ENCODE measurements at regions not wholly inside any gene's neighbourhood (a gene's known extent, or its start where the extent isn't known, plus 50 kb on each side); places are given as distances from the start of the nearest gene placed in this dataset.
"Not testable (repeated sequence)": the region's sequence is repeated elsewhere in the genome, so short reads cannot be mapped to it uniquely, and the experiment has no call there.

DNA sequence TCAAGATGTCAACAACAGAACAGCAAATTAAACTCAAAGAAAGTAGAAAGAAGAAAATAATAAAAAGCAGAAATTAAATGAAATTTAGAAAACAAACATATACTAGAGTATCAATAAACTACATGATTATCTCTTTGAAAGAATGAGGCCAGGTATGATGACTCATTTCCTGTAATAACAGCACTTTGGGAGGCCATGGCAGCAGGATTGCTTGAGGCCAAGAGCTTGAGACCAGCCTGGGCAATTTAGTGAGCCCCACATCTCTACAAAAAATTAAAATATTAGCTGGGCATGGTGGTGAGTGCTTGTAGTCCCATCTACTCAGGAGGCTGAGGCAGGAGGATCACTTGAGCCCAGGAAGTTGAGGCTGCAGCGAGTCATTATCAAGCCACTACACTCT lies 232.5 kb downstream of the RAB11FIP4 start:
- DNase-seq, result no peak

DNA sequence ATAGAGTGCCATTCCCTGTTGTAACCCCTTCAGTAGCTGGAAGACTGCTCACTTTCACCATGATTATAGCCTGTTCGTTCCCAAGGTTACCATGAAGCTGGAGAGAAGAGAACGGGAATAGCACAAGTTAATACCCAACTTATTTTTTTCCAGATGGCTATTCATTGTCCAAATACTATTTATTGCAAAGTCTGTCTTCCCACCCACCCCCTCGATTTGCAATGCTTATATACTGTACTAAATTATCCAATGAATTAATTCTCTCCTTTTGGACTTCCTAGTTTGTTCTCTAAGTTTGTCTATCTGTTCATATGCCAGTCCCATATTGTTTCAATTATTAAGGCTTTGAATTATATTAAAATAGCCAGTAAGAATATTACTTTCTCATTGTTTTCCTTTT lies 231.0 kb downstream of the RAB11FIP4 start:
- DNase-seq, result no peak

DNA sequence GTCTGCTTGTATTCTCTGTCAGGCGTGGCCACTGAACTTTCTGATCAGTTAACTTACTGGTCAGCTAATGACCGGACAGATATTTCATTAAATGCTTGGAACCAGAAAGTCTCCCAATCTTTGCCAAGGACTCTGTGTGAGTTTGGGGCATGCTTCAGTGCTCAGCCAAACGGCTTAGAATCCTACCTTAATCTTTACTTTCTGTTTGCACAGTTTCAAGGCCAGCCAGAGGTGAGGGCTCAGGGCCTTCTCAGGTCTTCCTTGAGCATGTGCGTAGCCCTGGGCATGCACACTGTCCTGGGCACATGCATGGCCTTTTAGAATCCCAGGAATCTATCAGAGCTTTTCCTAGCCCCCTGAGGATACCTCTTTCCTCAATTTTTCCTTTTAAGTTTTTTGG lies 230.1 kb downstream of the RAB11FIP4 start:
- no peak for DNase-seq

- DNase-seq, result not testable (repeated sequence)
Observed at GRCh38 chr17:31611053-31611452, 219.6 kb downstream of the RAB11FIP4 start.

- DNase-seq, result no peak
Observed at GRCh38 chr17:31609996-31610910, 218.8 kb downstream of the RAB11FIP4 start.

DNA sequence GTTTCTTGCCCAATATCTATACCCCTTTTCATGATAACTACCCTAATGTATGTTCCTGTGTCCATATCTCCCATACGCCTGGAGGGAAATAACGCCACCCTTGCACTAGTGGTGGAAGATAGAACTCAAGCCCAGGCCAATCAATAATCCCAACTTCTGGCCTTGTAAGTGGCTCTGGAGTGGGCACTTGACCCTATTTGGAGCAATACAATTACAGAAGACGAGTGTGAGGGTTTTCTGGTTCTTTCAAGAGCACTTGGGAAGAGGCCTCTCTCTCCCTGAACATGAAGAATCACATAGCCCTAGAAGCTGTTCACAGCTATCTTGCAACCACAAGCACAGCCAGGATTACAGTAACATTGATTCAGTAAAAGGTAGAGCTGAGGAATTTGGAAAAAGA lies 217.9 kb downstream of the RAB11FIP4 start:
- no peak for DNase-seq

DNA sequence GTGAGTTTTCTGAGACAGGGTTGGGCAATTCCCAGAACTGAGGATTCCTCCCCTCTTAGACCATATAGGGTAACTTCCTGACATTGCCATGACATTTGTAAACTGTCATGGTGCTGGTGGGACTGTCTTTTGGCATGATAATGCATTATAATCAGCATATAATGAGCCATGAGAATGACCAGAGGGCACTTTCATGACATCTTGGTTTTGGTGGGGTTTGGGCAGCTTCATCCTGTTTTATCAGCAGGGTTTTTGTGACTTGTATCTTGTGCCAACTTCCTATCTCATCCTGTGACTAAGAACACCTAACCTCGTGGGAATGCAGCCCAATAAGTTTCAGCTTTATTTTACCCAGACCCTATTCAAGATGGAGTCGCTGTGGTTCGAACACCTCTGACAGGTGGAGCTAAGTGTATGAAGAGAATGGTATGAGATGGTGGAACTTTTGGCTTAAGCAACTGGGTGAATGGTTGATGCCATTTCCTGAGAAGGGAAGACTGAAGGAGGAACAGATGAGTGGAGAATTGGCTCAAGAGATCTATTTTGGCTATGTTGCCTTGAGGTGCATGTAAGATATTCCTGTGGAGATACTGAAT lies 217.3 kb downstream of the RAB11FIP4 start:
- DNase-seq, result no peak

- no peak for DNase-seq
Observed at GRCh38 chr17:31605761-31606160, 214.3 kb downstream of the RAB11FIP4 start.

- no peak for DNase-seq
Observed at GRCh38 chr17:31604936-31605335, 213.5 kb downstream of the RAB11FIP4 start.

- not testable (repeated sequence) for DNase-seq
Observed at GRCh38 chr17:31600144-31600543, 208.7 kb downstream of the RAB11FIP4 start.

DNA sequence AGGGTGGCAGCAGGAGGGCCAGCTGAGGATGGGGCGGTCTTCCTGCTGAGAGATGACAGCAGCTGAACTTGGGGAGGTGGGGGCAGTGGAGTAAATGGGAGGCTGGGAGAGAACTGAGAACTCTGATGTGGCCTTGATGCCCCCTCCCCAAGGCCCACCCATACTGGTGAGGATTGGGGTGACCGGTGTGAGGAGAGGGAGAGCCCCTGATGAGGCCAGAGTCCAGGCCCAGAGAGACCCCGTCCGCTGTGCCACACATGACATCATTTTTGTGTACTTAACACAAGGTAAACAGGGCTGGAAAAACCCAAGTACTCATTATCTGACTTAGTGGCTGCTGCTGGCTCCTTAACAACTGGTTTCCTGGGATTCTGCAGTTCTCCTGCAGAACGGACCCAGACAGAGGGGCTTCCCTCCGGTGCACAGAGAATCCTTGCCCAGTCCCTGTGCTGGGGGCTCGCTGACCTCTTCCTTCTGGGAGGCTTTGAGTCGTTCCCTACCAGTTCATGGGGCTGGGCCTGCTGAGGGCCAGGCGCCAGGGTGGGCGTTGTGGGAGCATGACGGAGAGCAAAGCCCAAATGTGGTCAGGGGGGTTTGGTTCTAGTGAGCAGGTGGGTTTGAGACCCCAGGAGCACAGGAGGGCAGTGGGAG lies 207.6 kb downstream of the RAB11FIP4 start:
- DNase-seq, result no peak

- no peak for DNase-seq
Observed at GRCh38 chr17:31598399-31598782, 206.9 kb downstream of the RAB11FIP4 start.

DNA sequence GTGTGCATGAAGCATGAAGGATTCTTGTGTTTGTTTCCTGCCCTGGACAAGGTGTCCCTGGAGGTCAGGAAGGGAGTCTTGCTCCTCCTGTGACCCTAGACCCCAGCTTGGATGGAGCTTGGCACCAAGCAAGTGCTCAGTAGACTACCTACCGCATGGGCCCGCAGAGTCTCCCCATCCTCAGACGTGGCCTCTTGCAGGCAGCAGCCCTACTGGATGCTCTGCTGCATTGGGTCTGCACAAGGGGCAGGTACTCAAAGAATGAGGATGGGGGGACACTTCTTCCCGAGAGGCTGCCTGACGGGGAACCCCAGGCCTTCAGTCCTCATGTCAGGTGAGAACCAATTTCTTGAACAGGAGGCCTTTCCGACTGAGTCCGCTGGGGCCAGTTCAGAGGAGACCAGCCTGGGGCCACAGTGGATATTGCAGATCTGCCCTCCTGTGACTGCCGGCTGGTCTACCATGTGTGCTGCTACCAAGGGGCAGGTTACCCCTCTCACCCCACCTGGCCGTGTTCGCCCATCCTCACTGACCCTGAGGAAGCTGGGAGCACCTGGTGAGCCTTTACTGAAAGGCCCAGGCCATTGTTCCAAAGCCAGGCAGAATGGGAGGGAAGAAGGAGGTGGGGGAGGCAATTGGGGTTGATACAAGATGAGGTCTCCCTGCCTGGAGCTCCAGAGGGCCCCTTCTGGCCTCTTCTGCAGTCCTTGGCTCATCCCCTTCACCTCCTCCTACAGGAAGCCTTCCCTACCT lies 206.3 kb downstream of the RAB11FIP4 start:
- DNase-seq, result no peak

- DNase-seq, result peak; percentile 49 to 95 (median 68)
Observed at GRCh38 chr17:31596382-31597323, 205.2 kb downstream of the RAB11FIP4 start.

DNA sequence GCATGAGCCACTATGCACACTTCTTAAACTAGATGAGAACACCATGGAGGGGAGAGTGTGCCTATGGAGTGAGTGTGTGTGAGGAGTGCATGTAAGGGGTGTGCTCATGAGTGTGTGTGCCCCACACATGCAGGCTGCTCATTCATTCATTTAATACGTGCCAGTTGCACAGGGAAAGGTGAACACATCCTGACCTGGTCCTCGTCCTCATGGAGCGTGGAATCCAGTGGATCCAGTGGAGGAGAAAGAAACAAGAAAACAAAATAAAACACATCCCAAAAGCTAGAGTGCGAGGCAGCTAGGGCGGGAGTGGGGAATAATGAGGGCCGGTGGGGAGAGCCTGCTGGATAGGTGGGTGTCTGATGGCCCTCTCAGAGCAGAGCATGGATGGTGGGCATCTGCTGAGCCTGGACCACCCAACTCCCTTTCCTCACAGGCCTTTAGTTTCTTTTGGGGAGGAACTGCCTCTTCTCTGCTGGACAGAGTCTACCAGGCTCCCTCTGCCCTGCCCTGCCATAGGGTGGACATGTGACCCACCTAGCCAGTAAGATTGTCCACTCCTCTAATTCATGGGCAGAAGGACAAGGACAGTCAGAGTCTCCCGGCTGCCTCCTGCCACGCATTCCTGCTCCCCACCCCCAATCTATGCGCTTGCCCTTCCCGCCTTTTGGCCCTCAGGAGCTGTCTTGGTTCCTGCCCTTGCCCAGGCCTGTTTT lies 204.3 kb downstream of the RAB11FIP4 start:
- no peak for DNase-seq

DNA sequence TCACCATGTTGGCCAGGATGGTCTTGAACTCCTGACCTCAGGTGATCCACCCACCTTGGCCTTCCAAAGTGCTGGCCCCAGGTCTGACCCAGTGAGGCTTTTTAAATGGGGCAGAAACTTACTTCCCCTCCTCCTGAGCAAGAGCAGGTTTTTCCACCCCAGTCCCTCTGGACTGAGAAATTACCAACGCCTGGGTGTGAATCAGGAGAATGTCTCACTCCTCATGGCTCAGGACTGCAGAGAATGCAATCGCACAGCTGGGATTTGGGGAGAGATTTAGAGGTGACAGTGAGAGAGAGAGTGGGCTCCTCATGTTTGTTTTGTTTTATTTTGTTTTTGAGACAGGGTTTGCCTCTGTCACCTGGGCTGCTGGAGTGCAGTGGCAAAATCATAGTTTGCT lies 203.6 kb downstream of the RAB11FIP4 start:
- no peak for DNase-seq

DNA sequence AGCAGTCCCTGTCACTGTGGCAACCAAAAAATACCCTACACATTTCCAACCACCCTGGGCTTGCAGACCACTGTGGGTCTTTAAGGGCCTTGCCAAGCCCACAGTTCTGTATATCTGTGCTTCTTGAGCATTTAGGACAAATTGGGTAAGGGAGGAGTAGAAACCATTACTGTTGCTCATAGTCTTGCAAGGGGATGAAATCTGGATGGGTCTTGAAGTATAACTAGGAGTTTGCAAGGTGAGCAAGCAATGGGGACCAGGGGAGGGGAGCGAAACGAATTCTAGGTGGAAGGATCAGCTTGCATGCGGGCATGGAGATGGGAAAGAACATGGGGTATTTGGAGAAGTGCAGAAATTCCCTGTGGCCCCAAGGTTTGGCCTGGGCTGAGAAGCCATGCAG lies 202.9 kb downstream of the RAB11FIP4 start:
- DNase-seq, result no peak

DNA sequence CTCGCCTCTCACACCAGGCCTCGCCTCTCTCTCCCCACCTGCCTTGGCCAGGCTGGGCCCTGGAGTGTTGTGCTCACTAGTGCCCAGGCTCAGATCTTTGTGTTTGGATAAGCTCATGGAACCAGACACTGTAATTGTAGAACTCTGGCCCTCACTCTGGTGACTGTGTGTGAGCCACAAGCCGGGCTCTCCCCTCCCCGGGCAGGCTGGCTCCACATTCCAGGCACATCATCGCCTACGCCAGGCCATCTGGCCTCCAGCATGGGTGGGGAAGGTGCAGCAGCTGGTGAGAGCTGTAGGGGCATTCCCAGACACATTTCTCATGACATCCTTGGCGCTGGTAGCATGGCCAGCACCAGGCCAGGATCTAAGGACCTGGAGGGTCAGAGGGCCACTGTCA lies 202.3 kb downstream of the RAB11FIP4 start:
- DNase-seq, result peak; percentile 55 to 71 (median 68)

GRCh38 chr17:31591924-31592323 lies 200.4 kb downstream of the RAB11FIP4 start:
- no peak for DNase-seq

GRCh38 chr17:31588512-31588911 lies 197.0 kb downstream of the RAB11FIP4 start:
- no peak for DNase-seq

All from muscle of back (tissue), 3 donors.